Activated CD4-positive, alpha-beta T cell treated with anti-CD3 and anti-CD28 coated beads for 1 hour (primary cell): ENCODE measurements at regions not wholly inside any gene's neighbourhood (a gene's known extent, or its start where the extent isn't known, plus 50 kb on each side); places are given as distances from the start of the nearest gene placed in this dataset.
"Not testable (repeated sequence)": the region's sequence is repeated elsewhere in the genome, so short reads cannot be mapped to it uniquely, and the experiment has no call there.

Source experiments
- DNase-seq: peaks from one replicate; pipeline ENCODE4 v3.0.0-alpha.2; 2020

DNA sequence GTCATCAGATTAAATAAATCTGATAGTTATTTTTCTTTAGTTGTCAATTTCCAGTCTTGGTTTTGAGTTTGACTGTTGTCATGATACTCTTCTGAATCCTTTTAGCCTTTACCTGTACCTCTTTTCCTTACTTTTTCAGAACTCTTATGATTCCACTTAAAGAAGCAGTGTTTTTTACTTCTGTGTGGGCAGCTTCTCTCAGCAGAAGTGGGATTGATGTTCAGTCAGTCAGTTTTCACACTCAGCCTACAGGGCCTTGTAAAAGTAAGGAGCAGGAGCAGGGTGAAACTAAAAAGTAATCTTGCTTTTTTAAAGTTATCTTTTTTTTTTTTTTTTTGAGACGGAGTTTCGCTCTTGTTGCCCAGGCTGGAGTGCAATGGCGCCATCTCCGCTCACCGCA is 75.1 kb downstream of the HAUS1 start:
- no peak for DNase-seq

DNA sequence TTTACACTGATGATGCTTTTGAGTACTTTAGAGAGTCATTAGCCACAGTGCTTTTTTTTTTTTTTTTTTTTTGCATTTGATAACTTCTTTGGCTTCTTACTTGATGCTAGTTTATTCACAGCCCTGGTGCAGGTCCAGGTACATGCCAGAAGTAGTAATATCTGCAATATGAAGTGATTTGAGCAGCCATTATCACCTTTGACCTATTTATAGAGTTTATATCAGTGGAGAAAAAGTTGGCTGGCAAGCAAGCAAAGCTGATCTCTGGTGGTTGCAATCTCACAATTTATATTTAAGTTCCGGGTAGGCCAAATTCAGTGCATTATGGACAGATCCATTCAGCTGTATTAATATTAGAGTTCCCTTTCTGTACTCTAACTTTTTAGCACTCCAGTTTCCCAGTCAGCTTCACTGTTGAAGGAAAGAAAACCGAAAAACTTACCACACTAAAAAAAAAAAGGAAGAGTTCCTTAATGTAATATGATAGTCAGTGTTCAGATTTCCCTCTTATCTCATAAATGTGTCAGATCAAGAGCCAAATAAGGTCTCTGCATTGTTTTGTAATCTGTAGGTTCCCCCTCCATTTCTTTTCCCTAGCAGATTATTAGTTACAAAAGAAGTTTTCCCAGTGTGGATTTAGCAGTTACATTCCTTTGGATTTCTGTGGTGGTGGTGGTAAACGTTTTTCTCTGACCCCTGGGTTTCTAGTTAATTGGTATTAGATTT is 78.6 kb downstream of the HAUS1 start:
- DNase-seq: no peak

DNA sequence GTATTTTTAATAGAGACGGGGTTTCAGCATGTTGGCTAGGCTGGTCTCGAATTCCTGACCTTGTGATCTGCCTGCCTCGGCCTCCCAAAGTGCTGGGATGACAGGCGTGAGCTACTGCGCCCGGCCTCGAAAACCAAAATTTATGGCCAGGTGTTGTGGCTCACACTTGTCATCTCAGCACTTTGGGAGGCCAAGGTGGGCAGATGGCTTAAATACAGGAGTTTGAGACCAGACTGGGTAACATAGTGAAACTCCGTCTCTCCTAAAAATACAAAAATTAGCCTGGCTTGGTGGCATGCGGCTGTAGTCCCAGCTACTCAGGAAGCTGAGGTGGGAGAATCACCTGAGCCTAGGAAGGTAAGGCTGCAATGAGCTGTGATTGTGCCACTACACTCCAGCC is 80.1 kb downstream of the HAUS1 start:
- not testable (repeated sequence) for DNase-seq

DNA sequence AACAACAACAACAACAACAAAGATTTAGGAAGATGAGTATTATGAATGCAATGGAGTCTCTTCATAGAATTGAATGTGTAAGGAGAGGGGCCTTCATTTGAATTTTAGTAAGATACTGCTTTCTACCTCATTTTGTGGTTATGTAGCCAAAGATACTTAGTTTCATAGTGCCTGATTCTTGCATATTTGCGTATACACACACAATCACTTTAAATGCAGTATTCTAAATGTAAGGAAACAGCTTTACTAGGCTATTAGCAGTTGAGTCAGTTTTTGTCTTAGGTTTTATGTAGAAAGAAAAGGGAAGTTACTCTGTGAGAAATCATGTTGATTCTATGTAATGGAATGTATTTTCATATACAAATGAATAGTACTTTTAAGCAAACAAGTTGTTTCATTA is 80.5 kb downstream of the HAUS1 start:
- DNase-seq: no peak

DNA sequence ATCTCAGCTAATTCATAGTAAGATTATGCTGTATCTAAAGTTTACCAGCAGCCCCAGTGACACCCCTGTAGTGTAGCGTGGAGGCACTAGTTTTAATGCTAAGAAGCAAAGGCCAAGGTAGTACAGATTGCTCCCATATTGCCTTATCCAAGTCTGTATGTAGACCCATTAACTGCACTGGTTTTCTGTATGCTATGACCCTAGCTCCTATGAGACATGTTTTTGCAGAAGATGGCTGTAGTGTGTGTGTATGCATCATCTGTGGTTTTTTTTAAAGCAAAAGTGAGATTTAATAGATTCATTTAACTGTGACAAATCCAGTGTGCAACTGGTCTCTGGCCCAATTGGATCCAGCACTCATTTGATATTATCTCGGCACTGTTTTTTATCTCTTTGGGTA is 86.5 kb downstream of the HAUS1 start:
- DNase-seq: no peak

DNA sequence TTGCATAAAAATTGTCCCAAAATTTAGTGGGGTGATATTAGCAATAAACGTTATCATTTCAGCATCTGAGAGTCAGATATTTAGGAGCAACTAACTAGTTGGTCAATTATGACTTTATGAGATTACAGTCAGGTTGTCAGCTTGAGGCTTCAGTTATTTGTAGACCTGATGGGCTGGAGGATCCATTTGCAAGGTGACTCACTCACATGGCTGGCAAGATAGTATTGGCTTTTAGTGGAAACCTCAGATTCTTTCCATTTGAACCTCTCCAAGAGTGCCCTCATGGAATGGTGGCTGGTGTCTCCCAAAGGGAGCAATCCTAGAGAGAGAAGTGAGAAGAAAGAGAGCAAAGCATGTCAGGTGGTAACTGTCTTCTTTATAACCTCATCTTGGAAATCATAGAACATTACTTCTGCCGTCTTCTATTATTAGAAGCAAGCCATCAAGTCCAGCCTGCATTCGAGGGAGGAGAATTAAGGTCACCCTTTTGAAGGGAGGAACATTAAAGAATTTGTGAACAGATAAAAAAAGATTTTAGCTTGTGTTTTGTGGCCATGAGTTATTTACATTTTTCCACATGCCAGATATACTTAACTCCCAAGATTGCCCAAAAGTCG is 92.5 kb downstream of the HAUS1 start:
- DNase-seq: no peak

DNA sequence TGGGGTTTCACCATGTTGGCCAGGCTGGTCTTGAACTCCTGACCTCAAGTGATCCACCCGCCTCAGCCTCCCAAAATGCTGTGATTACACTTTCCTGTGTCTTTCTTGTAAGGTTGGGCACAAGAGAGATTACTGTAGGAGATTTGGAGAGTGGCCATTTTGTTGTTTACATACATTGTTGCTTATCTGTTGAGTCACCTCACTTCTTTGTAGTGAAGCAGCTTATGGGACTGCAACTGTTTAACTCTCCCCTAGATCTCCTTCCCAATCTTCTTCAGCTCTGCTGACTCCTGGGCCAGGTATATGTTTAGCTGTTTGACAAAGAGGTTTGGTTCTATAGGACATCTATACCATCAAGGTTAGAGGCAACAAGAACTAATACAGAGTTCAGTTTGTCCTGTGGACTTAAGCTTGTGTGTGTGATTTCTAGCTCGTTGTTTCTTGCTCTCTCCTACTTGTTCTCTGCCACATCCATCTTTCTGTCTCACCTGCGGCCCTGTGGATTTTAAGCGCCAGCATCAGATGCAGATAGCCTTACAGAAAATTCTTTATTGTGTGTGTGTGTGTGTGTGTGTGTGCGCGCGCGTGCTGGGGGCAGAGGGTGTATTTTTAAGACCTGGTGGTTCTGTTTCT is 95.4 kb downstream of the HAUS1 start:
- no peak for DNase-seq

DNA sequence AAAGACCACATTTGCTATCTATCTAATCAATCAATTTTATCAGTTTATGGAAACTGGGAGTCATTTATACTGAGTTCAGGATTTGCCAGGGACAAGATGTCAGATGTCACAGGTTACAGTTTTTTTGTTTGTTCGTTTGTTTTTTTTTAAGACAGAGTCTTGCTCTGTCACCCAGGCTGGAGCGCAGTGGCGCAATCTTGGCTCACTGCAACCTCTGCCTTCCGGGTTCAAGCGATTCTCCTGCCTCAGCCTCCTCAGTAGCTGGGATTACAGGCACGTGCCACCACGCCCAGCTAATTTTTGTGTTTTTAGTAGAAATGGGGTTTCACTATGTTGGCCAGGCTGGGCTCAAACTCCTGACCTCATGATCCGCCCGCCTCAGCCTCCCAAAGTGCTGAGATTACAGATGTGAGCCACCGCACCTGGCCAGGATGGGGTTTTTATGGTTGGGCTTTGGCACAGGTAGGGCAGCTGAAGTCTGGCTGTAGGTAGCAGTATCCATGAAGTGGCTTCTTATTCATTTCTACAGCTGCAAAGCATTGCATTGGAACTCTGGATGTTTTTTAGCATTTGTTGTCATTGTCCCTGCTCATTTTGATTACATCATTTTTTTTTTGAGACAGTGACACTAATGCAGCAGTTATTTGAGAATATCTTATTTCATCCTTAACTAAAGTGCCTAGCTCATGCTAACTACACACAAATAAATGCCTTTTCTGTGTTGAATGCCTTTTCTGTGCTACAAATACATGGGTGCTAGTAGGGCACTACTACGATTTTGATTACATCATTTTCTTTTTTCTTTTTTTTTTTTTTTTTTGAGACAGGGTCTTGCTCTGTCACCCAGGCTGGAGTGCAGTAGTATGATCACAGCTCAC is 96.2 kb downstream of the HAUS1 start:
- not testable (repeated sequence) for DNase-seq

DNA sequence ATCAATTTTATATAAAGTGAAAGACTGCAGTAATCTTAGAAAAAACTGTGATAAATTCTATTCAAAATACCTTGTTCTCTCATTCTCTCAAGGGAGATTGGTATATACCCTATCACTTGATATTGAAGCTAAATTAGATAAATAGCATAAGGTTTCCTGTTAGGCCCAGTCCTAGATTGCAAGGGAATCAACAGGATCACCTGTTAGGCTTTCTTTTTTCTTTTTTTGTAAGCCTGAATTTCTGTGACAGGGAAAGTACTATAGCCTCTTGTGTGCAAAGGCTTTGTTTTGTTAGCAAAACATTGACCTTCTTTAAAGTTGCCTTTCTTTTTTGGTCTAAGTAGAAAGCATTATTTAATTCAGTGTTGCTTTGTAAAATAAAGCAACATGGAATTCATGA is 100.0 kb downstream of the HAUS1 start:
- no peak for DNase-seq

DNA sequence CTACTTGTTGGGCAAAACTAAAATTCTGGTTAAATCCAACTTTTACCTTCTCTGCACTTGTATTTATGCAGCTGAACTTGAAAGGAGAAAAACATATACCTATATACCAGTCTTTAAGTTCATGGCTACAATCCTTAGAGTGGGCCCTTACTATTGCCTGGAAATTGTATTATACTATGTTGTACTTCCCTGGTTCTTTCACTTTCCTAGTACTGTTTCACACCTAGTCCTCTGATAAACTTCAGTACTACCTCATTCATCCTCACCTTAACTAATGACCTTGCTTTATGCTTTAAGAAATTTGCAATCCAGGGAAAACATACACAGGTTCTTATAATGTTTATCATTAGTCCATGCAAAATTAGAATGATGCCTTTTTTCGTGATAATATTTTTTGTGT is 103.8 kb downstream of the HAUS1 start:
- no peak for DNase-seq

DNA sequence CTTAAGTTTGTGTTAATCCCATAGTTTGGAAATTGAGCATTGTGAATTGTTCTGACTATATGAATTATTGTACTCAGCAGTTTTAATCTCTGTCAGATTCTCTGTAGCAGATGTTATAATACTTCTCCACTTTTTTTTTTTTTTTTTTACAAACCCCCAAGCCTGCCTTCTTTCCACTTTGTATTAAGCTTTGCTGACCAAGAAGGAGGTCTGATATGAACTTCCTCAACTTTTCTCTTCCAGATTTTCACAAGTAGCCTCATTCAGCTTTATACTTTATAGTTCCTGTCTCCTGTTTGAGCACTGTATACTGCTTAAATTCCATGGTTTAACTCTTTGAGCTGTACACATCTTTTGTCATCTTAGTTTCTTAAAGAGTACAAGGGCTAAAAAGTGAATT is 105.0 kb downstream of the HAUS1 start:
- DNase-seq: no peak

DNA sequence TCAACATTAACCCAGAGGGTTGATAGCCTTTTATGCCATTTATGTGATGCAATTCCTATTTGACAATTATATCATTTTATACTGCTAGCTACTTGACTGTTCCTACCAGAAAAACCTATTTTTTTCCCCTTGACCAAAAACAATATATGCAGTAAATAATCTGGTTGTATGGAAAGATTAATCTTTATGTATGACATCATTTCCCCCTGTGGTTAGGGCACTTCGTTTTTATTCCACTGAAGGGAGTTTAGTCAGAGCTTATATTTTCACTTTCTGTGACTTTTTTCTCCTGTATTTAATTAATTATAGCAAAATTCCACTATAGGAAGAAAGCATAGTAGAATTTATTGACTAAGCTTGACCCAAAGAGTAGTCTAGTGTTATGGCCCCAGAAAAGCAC is 107.6 kb downstream of the HAUS1 start:
- DNase-seq: no peak

DNA sequence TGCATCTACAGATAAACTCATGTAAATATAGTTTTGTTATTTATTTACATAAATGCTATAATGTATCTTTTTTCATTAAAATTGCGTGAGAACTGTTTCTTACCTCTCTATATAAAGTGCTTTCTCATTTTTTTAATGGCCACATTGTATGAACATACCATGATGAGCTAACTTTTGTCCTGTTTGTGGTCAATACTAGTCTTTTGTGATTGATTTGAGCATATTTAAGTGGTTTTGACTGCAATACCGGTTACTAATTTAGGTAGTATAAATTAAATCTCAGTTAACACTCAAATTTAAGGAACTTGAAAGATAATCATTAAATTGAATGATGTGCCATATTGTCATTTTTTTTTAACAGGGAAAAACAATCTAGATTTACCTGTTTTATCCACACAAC is 108.2 kb downstream of the HAUS1 start:
- no peak for DNase-seq

DNA sequence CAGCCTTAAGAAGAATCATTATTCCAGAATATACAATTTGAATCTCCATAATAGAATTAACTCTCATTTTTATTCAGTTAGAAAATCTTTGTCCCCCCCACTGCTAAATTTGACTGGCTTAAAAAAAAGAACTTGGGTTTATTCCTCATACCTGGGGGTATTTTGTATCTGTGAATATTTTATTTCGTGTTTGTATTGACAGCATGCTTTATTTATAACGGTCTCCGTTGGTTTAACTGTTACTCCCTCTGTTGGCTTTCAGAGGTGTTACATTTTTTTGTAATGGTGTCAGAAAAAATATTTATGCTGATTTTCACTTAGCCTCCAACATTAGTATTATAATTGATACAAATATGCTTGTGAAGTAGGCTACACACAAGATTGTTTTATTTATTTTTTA is 109.1 kb downstream of the HAUS1 start:
- no peak for DNase-seq

DNA sequence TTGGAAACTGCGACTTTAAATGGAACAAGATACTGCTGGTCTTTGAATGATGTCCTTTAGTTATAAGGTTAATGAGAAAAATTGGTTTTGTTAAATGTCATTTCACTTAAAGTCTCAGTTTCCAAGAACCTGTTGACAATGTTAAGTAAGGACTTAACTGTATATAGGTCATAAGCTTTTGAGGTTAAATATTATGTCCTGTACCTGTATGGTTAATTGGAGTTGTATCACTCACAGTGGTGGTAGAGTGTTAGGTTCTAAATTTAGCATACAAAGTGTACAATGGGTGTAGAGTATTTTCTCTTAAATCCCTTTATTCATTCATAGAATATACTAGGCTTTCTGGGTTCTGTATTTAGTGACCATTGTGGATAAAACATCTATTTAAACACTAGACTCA is 110.2 kb downstream of the HAUS1 start:
- no peak for DNase-seq

DNA sequence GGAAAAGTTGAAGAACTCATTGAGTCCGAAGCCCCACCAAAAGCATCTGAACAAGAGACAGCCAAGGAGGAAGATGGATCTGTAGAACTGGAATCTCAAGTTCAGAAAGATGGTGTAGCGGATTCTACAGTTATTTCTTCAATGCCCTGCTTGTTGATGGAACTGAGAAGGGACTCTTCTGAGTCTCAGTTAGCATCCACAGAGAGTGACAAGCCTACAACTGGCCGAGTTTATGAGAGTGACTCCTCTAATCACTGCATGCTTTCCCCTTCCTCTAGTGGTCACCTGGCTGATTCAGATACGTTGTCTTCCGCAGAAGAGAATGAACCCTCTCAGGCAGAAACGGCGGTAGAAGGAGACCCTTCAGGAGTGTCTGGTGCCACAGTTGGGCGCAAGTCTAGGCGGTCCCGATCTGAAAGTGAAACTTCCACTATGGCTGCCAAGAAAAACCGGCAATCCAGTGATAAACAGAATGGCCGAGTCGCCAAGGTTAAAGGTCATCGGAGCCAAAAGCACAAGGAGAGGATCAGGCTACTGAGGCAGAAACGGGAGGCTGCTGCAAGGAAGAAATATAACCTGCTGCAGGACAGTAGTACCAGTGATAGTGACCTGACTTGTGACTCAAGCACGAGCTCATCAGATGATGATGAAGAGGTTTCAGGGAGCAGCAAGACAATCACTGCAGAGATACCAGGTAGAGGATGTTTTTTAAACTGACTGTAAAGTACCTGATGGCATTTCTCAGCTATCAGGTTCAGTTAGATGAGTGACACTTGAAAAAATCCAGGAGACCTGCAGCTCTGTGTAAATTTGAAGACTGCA is 111.9 kb downstream of the HAUS1 start:
- no peak for DNase-seq

DNA sequence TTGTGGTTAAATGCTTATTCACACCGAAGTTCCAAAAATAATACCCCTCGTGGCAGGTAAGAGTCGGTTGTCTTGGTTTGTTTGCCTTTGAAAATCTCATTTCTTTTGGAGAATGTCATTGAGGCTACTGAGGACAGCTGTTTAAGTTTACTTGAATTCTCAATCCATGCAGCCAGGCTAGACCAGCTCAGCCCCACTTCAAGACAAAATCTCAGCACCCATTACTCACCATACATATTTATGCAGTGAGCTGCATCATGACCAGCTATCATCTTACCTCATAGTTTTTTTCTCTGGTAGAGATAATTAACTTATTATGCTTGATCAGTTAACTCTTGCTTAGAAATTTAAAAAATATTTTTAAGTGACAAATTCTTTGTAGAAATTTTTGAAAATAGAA is 115.9 kb downstream of the HAUS1 start:
- DNase-seq: no peak

DNA sequence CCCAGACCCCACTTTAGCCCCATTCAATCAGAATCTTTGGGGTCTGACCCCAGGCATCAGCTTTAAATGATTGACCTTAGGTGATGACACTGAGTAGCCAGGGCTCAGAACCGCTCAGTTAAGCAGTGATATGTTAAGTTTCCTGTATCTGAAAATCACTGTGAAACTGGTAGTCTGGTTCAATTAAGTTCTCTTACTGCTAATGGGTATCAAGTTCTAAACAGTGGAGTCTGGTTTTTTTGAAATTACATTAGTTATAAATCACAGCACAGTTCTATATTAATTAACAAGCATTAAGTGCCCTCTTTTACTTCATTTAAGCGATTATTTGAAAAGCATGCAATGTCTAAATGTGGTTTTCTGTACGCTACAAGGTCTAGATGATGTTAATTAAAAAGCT is 117.9 kb downstream of the HAUS1 start:
- no peak for DNase-seq

DNA sequence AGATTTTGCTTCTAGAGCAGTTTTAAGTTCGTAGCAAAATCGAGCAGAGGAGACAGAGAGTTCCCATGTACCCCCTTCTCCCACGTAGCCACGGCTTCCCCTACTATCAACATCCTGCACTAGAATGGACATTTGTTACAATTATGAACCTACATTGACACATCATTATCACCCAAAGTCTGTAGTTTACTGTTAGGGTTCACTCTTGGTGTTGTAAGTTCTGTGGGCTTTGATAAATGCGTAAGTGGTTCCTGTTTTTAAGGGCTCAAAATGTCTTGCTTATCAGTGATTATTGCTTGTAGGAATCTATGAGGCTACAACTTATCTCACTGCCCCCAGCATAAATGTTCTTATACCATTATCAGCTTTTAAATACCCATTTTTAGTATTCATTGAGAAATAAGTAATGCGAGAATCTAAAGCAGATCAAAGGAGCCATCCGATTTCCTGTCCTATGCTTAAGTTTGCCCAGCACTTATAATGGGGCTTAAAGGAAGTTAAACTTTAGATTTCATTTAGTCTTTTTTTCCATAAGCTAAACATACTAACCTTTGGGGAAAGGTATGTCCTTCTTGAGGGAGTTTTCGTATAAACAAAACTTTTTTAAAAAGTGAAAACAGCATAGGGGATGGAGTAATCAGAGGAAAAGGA is 118.7 kb downstream of the HAUS1 start:
- DNase-seq: no peak

DNA sequence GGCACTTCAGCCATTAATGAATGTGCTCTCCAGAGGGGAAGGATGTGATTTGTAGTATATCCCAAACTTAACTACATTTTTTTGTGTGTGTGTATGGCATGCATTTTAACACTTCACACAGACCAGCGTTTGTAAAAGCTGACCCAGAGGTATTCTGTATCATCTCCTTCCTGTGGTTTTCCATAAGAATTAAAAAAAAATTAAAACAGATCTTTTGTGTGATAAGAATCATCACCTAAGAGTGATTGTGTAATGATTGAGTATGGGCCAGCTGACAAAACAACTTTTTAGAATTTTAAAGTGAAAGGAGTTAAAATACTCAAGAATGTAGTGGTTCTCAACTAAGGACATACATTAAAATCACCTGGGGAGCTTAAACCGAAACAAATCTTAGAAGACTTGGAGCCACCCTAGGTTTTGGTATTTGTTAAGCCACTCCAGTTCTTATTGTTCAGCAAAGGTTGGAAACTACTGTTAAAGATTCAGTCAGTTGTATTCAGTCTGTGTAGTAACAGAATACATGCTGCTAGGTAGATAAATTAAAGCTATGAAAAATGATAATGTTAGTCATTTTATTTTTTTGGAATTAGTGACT is 120.1 kb downstream of the HAUS1 start:
- no peak for DNase-seq

DNA sequence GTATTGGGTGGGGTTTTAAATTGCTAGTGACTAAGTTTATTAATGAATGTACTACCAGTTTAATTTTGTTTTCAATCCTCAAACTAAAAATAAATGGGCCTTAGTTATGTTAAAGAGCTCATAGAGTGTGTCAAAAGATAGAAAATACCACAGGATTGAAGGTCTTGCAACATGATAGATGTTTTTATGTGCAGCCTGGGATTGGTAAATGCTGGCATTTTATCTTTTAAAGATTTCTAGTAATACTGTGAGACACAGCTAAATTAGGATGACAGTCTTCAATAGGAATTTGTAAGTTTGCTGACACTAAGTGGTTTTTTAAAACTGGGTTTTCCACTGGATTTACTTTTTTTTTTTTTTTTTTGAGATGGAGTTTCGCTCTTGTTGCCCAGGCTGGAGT is 122.3 kb downstream of the HAUS1 start:
- DNase-seq: no peak

DNA sequence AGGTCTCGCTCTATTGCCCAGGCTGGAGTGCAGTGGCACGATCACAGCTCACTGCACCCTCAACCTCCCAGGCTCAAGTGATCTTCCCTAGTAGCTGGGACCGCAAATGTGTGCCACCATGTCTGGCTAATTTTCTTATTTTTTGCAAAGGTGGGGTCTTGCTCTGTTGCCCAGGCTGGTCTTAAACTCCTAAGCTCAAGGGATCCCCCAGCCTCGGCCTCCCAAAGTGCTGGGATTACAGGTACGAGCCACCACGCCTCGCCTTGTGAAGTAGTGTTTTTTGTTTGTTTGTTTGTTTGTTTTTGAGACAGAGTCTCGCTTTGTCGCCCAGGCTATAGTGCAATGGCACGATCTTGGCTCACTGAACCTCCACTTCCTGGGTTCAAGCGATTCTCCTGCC is 125.5 kb downstream of the HAUS1 start:
- DNase-seq: not testable (repeated sequence)
